GM18505 (cell line): ENCODE measurements at regions not wholly inside any gene's neighbourhood (a gene's known extent, or its start where the extent isn't known, plus 50 kb on each side); places are given as distances from the start of the nearest gene placed in this dataset.
A peak's percentile ranks its signal among the peaks of the same experiment; 100 is the strongest.

Source experiments
- ATAC-seq: cut with Tn5 transposase; IDR thresholded peaks from one replicate; pipeline ENCODE4 v1.9.1; 2021; ENCODE audit not compliant: unreplicated experiment
- POLR2A ChIP-seq: IDR thresholded peaks from 4 replicates; pipeline ENCODE4 v1.6.1; 2011; ENCODE audit warnings: borderline replicate concordance; ENCODE audit not compliant: insufficient read depth, insufficient read length; ENCODE audit errors: extremely low read depth

DNA sequence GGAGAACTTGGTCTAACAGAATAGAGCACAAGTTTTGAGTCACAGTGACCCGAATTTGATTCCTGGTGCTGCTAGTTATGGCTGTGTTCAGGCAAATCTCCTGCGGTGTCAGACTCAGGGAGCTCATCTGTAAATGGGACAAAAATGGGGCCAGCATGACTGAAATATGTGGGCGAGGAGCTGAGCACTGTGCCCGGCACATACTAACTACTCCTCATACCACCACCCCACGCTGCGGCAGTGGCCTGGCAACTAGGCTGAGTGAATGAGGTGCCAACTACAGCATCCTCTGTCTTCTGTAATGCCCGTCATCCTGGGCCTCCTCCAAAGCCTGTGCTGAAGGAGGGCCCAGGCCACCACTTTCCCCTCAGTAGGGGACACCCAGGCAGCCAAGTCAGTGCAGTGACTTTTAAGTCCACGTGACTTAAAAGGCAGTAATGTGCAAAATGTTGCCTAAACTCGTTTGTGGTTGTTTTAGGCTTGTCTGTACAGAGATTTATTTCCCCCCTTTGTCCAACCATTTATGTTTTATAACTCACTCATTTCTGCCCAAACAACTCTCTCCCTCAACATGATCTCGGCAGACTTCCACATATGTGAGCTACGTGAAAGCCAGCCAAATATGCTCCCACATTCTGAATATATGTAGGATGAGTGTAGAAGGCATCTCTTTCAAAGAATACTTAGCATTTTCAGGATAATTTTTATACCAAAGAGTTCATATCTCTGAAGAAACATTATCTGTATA lies 773.7 kb downstream of the TSN start:
- no peak for ATAC-seq
- TF ChIP-seq POLR2A = no peak

DNA sequence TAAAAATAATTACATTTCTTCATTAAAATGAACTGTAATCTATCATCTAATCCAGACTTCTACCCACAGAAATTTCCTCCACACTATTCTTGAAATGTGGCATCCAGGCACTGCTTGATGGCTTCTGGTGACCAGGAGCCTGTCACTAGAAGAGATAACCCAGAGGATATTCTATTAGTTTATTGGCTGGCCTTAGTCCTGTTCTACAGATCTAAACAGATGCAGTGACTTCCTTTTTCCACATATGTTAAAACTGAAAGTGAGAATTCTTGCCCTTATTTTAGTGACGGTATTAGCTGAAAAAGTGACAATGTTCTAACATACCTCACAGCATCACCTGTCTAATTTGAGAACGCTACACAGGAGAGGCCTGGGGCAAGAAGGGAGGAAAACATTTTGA lies 775.4 kb downstream of the TSN start:
- TF ChIP-seq POLR2A = no peak
- ATAC-seq = peak; percentile 61

DNA sequence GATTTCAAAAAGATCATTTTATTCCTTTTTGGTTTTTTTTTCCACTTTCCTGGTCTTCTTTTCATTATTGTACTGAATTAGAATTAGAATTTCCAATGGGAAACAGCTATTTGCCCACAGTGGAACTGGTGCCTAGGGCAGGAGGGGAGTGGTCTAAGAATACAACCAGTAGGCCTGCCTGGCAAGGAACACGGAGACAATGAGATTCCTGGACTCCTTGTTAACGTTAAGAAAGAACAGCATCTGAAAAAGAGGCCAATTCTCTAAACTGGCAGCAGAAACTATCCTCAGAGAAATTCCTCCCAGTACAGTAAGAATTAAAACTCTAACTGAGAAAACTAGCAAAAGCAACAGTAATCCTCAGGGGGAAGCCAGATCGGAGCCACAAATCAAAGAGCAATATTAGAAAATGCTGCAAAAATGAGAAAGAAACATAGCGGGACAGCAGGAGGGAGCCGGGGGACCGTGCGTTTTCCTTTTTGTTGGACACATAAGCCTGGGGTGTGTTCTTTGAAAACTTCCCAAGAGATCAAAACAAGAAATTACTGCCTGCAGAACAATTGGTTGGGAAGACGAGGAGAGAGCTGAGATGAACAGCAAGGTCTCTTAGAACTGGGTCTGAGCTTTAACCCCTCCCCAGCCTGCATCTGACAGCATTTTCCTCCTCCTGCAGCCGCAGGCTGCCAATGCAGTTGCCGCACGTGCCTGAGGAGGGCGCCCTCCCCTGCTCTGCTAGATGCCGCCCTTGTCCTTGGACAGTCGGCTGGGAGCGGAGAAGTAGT lies 776.0 kb downstream of the TSN start:
- ATAC-seq = no peak

DNA sequence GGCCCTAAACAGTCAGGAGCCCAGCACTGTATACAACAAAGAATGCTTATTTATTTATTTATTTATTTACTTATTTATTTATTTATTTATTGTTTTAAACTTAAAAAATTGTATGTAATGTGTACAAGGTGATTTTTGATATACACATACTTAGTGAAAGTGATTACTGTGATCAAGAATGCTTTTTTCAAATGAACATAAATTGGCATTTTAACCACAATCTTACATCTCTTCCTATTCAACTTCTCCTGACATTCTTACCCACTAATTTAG lies 776.6 kb downstream of the TSN start:
- ATAC-seq = no peak
- no peak for TF ChIP-seq POLR2A

More for the DNA sequence above, 776.0 kb downstream of the TSN start:
- TF ChIP-seq POLR2A = no peak

DNA sequence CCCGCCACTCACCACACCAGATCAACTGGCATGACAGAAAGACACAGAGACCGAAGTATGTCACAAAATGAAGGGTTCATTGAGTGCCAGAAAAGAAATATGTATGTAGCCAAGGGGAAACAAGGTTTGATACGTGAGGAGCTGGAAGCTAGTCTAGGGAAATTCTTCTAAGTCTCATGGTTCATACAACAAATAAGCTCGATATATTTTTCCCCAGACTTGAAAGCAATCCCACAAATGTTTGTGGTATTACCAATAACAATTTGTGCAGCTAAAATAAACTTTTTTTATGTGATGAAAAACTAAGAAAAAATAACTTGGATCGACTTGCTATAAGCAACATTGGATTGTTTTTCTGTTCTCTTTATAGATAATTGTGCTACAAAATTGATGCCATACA lies 777.0 kb downstream of the TSN start:
- no peak for ATAC-seq
- TF ChIP-seq POLR2A = no peak

DNA sequence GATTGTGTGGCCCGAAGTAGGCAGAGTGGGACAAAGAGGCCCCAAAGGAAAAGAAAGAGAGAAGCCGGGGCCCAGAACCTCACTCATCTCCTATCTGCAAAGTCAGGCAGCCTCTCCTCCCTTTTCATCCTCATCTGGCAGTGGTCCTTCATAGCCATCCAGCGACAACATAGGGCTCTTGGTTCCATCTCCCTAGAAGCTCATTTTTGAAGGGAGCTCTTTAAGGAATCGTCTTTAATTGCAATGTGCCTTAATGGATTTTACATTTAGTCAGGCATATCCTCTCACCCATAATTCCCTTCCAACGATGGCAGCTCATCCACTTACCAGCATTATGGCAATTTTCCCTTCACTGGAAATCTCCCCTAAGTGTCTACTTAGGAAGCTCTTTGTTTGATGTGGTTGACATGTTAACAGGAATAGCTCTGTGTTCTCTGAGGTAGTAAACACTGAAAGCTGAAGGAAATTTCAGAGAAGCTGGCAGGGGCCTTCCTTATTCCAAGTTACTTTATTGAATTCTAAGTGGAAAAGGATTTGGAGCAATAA lies 780.6 kb downstream of the TSN start:
- no peak for ATAC-seq
- no peak for TF ChIP-seq POLR2A

DNA sequence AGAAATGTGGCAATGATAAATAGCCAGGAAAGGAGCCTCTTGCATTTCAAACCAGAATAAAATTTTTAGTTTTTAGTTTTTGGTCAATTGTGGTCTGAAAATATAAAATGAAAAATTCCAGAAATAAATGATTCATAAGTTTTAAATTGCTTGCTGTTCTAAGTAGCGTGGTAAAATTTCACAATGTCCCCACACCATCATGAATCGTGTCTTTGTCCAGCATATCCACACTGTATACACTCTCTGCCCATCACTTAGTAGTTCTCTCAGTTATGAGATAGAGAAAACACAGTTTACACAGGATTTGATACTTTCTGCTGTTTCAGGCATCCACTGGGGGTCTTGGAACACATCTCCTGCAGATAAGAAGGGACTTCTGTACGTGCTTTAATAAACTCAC lies 783.9 kb downstream of the TSN start:
- no peak for TF ChIP-seq POLR2A
- ATAC-seq = no peak

DNA sequence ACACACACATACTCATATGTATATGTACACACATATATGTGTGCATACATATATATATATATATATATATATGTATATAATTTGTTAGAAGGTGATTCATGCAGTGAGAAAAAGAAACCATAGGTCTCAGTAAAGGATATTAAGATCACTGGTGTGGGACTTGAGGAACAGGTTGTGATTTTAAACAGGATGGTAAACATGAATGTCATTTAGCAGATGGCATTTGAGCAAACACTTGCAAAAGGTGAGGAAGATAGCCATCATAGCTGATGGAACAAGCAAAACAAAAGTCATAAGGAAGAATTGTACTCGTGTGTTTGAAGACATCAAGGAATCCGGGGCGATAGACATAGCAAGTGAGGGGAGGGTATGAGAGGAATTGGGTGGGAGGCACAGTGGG lies 784.5 kb downstream of the TSN start:
- no peak for ATAC-seq
- no peak for TF ChIP-seq POLR2A

DNA sequence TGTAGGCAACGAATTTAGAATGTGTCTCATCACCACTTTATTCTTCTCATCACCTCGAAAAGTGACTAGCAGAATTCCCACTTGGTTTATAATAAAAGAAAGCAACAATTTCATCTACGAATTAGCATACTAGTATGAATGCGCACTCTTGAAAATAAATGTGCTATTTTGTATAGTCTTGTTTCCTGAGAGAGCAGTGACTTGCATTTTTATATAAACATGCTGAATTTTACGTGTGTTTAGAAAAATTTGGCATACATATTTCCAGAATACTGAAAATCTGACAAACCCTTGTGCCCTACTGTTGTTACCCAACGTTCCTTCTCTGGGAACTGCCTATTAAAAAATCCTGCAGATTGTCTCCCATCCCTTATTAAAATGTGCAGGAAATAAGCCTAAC lies 786.8 kb downstream of the TSN start:
- no peak for ATAC-seq
- TF ChIP-seq POLR2A = no peak

DNA sequence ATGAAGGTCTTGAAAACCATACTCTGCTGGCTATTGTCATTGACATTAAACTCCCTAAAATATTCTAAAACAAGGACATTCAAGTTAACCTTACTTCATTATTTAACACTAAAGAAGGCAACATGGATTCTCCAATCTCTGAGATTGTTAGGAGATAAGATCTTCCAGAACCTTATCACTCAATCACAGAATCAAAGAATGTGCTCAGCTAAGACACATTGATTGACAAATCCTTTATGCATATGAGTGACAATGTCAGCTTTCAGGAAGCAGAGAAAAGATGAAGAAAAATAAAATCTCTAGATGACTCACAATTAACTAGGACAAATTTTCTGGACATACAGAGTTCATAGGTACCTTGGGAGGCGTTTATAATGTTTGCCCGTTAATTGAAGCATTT lies 787.2 kb downstream of the TSN start:
- no peak for ATAC-seq
- TF ChIP-seq POLR2A = no peak

DNA sequence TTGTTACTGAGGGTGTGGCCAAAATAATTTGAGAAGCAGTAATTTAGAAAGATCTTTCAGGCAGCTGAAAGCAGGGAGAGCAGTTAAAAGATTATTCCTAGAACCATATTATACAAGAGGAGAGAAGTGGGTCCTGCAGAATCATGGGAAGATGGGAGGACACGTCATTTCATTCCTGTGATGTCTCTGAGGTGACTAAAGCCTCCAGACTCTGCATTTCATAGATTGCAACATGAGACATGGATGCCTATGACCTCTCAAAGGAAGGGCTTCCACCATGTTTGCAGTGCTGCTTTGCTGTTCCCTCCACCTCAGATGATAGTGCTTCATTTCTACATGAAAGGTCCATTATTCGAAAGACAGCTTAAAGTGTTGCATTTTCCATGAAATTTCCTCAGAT lies 788.4 kb downstream of the TSN start:
- no peak for ATAC-seq

DNA sequence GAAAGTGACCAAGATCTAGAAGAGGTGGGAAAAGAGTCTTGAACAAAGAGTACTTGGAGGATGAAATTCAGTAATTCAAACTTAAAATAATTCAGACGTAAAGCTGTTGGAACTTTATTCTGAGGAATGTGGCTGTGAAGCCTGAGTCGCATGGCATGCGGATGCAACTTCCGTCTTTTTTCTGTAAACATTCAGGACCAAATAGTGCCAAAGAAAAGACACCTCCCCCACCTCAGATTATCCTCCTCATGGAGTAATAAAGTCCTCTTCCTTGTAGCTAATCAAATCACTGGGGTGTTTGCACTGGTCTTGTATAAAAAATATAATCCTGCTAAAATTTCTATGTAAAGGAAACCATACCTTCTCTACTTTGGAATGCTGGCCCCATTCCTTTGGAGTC lies 790.4 kb downstream of the TSN start:
- TF ChIP-seq POLR2A = no peak

More for the DNA sequence above, 788.4 kb downstream of the TSN start:
- TF ChIP-seq POLR2A = no peak

DNA sequence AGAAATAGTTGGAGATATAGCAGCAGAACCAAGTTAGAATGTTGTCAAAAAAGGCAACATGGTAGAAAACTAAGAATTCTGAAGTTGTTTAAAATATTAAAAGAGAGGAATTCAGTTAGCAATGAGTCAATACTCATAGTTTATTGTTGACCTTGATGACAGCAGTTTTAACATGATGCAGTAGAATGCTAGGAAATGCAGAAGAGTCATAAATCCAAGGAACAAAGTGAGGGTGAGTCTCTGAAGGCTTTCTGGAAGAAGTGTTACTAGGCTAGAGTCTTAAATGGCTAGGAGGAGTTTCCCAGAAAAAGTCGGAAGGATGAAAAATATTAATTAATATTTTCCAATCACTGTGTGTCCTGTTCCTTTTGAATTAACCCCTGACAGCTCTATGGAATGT lies 807.3 kb downstream of the TSN start:
- no peak for ATAC-seq

More for the DNA sequence above, 790.4 kb downstream of the TSN start:
- ATAC-seq = no peak

DNA sequence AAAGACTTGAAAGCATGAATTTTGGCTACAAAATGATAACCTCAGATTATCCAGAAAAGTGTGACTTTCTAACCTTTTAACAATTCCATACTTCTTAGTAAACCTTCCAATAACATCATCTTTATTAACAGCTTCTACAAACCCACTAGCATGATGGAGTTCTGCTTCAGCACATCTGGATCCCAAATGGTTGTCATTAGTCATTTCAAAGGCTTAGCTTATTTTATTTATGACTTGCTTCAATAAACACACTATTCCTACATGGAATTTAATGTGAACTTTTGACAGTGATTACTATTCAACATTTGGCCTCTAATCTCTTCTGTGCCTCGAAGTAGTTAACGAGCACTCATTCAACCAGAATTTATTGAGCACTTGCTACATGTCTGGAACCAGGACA lies 808.3 kb downstream of the TSN start:
- ATAC-seq = no peak
- no peak for TF ChIP-seq POLR2A

More for the DNA sequence above, 807.3 kb downstream of the TSN start:
- no peak for TF ChIP-seq POLR2A
